ENCODE measurements at regions not wholly inside any gene's neighbourhood (a gene's known extent, or its start where the extent isn't known, plus 50 kb on each side); places are given as distances from the start of the nearest gene placed in this dataset.

GRCh38 chr5:2044041-2044440 lies 161.3 kb upstream of the IRX4 start:
- H3K4me1 ChIP-seq (ENCODE audit: control insufficient read depth, insufficient read depth, low read length): no peaks in the 10 kb centered on the region
- no peaks in the 10 kb centered on the region for H3K27me3 ChIP-seq (ENCODE audit: control insufficient read depth, insufficient read depth, low read length)
- H3K4me3 ChIP-seq (ENCODE audit: low read length): no peak overlapping the region
- no peaks in the 10 kb centered on the region for H3K36me3 ChIP-seq (ENCODE audit: control insufficient read depth, insufficient read depth, low read length)
- no peaks in the 10 kb centered on the region for H3K9me3 ChIP-seq (ENCODE audit: control insufficient read depth, low read length)
- H3K9ac ChIP-seq (ENCODE audit: low read length): no peak overlapping the region

- Histone ChIP-seq H3K4me3 (ENCODE audit: low read length) (no peak overlapping the region), H3K4me1 (ENCODE audit: control insufficient read depth, insufficient read depth, low read length) (peaks cover 5% of the 10 kb centered on the region), H3K27me3 (ENCODE audit: control insufficient read depth, insufficient read depth, low read length) (no peaks in the 10 kb centered on the region), H3K9me3 (ENCODE audit: control insufficient read depth, low read length) (no peaks in the 10 kb centered on the region), H3K36me3 (ENCODE audit: control insufficient read depth, insufficient read depth, low read length) (no peaks in the 10 kb centered on the region), H3K9ac (ENCODE audit: low read length) (no peak overlapping the region)
Observed at GRCh38 chr5:2039180-2039531, 156.4 kb upstream of the IRX4 start.

GRCh38 chr5:2038321-2039179 lies 155.8 kb upstream of the IRX4 start:
- Histone ChIP-seq H3K27me3 (ENCODE audit: control insufficient read depth, insufficient read depth, low read length) (no peaks in the 10 kb centered on the region), H3K36me3 (ENCODE audit: control insufficient read depth, insufficient read depth, low read length) (no peaks in the 10 kb centered on the region), H3K9ac (ENCODE audit: low read length) (no peak overlapping the region), H3K4me3 (ENCODE audit: low read length) (no peak overlapping the region), H3K4me1 (ENCODE audit: control insufficient read depth, insufficient read depth, low read length) (peaks cover 5% of the 10 kb centered on the region), H3K9me3 (ENCODE audit: control insufficient read depth, low read length) (no peaks in the 10 kb centered on the region)

GRCh38 chr5:2036885-2037284 lies 154.2 kb upstream of the IRX4 start:
- H3K9ac ChIP-seq (ENCODE audit: low read length): no peak overlapping the region

GRCh38 chr5:2032432-2032831 lies 149.7 kb upstream of the IRX4 start:
- Histone ChIP-seq H3K9me3 (ENCODE audit: control insufficient read depth, low read length) (no peaks in the 10 kb centered on the region), H3K36me3 (ENCODE audit: control insufficient read depth, insufficient read depth, low read length) (no peaks in the 10 kb centered on the region), H3K4me3 (ENCODE audit: low read length) (no peak overlapping the region), H3K27me3 (ENCODE audit: control insufficient read depth, insufficient read depth, low read length) (no peaks in the 10 kb centered on the region), H3K9ac (ENCODE audit: low read length) (no peak overlapping the region), H3K4me1 (ENCODE audit: control insufficient read depth, insufficient read depth, low read length) (no peaks in the 10 kb centered on the region)

More at GRCh38 chr5:2036885-2037284, 154.2 kb upstream of the IRX4 start:
- no peak overlapping the region for H3K4me3 ChIP-seq (ENCODE audit: low read length)
- H3K4me1 ChIP-seq (ENCODE audit: control insufficient read depth, insufficient read depth, low read length): peaks cover 5% of the 10 kb centered on the region
- H3K27me3 ChIP-seq (ENCODE audit: control insufficient read depth, insufficient read depth, low read length): no peaks in the 10 kb centered on the region
- H3K9me3 ChIP-seq (ENCODE audit: control insufficient read depth, low read length): no peaks in the 10 kb centered on the region
- no peaks in the 10 kb centered on the region for H3K36me3 ChIP-seq (ENCODE audit: control insufficient read depth, insufficient read depth, low read length)

GRCh38 chr5:2031581-2031980 lies 148.9 kb upstream of the IRX4 start:
- H3K27me3 ChIP-seq (ENCODE audit: control insufficient read depth, insufficient read depth, low read length): no peaks in the 10 kb centered on the region
- no peak overlapping the region for H3K4me3 ChIP-seq (ENCODE audit: low read length)
- no peaks in the 10 kb centered on the region for H3K9me3 ChIP-seq (ENCODE audit: control insufficient read depth, low read length)
- no peaks in the 10 kb centered on the region for H3K4me1 ChIP-seq (ENCODE audit: control insufficient read depth, insufficient read depth, low read length)
- no peak overlapping the region for H3K9ac ChIP-seq (ENCODE audit: low read length)
- no peaks in the 10 kb centered on the region for H3K36me3 ChIP-seq (ENCODE audit: control insufficient read depth, insufficient read depth, low read length)

GRCh38 chr5:2030131-2030530 lies 147.4 kb upstream of the IRX4 start:
- no peaks in the 10 kb centered on the region for H3K4me1 ChIP-seq (ENCODE audit: control insufficient read depth, insufficient read depth, low read length)
- H3K36me3 ChIP-seq (ENCODE audit: control insufficient read depth, insufficient read depth, low read length): no peaks in the 10 kb centered on the region
- H3K27me3 ChIP-seq (ENCODE audit: control insufficient read depth, insufficient read depth, low read length): no peaks in the 10 kb centered on the region

GRCh38 chr5:2029206-2029605 lies 146.5 kb upstream of the IRX4 start:
- no peaks in the 10 kb centered on the region for H3K4me1 ChIP-seq (ENCODE audit: control insufficient read depth, insufficient read depth, low read length)
- no peak overlapping the region for H3K4me3 ChIP-seq (ENCODE audit: low read length)

More at GRCh38 chr5:2030131-2030530, 147.4 kb upstream of the IRX4 start:
- Histone ChIP-seq H3K4me3 (ENCODE audit: low read length) (no peak overlapping the region), H3K9ac (ENCODE audit: low read length) (no peak overlapping the region), H3K9me3 (ENCODE audit: control insufficient read depth, low read length) (no peaks in the 10 kb centered on the region)

GRCh38 chr5:2027790-2028189 lies 145.1 kb upstream of the IRX4 start:
- H3K9ac ChIP-seq (ENCODE audit: low read length): no peak overlapping the region
- H3K9me3 ChIP-seq (ENCODE audit: control insufficient read depth, low read length): no peaks in the 10 kb centered on the region
- no peaks in the 10 kb centered on the region for H3K4me1 ChIP-seq (ENCODE audit: control insufficient read depth, insufficient read depth, low read length)
- H3K4me3 ChIP-seq (ENCODE audit: low read length): no peak overlapping the region
- H3K36me3 ChIP-seq (ENCODE audit: control insufficient read depth, insufficient read depth, low read length): no peaks in the 10 kb centered on the region
- no peaks in the 10 kb centered on the region for H3K27me3 ChIP-seq (ENCODE audit: control insufficient read depth, insufficient read depth, low read length)

More at GRCh38 chr5:2029206-2029605, 146.5 kb upstream of the IRX4 start:
- H3K9ac ChIP-seq (ENCODE audit: low read length): no peak overlapping the region
- H3K9me3 ChIP-seq (ENCODE audit: control insufficient read depth, low read length): no peaks in the 10 kb centered on the region
- no peaks in the 10 kb centered on the region for H3K27me3 ChIP-seq (ENCODE audit: control insufficient read depth, insufficient read depth, low read length)
- H3K36me3 ChIP-seq (ENCODE audit: control insufficient read depth, insufficient read depth, low read length): no peaks in the 10 kb centered on the region

GRCh38 chr5:2024986-2025721 lies 142.4 kb upstream of the IRX4 start:
- no peak overlapping the region for H3K4me3 ChIP-seq (ENCODE audit: low read length)
- H3K4me1 ChIP-seq (ENCODE audit: control insufficient read depth, insufficient read depth, low read length): no peaks in the 10 kb centered on the region
- no peaks in the 10 kb centered on the region for H3K9me3 ChIP-seq (ENCODE audit: control insufficient read depth, low read length)
- no peaks in the 10 kb centered on the region for H3K36me3 ChIP-seq (ENCODE audit: control insufficient read depth, insufficient read depth, low read length)
- H3K27me3 ChIP-seq (ENCODE audit: control insufficient read depth, insufficient read depth, low read length): no peaks in the 10 kb centered on the region
- no peak overlapping the region for H3K9ac ChIP-seq (ENCODE audit: low read length)

- Histone ChIP-seq H3K36me3 (ENCODE audit: control insufficient read depth, insufficient read depth, low read length) (no peaks in the 10 kb centered on the region), H3K4me1 (ENCODE audit: control insufficient read depth, insufficient read depth, low read length) (no peaks in the 10 kb centered on the region), H3K27me3 (ENCODE audit: control insufficient read depth, insufficient read depth, low read length) (no peaks in the 10 kb centered on the region), H3K4me3 (ENCODE audit: low read length) (no peak overlapping the region), H3K9me3 (ENCODE audit: control insufficient read depth, low read length) (no peaks in the 10 kb centered on the region), H3K9ac (ENCODE audit: low read length) (no peak overlapping the region)
Observed at GRCh38 chr5:2023196-2023595, 140.5 kb upstream of the IRX4 start.

GRCh38 chr5:2022436-2022835 lies 139.7 kb upstream of the IRX4 start:
- Histone ChIP-seq H3K4me3 (ENCODE audit: low read length) (no peak overlapping the region), H3K36me3 (ENCODE audit: control insufficient read depth, insufficient read depth, low read length) (no peaks in the 10 kb centered on the region), H3K27me3 (ENCODE audit: control insufficient read depth, insufficient read depth, low read length) (no peaks in the 10 kb centered on the region), H3K9me3 (ENCODE audit: control insufficient read depth, low read length) (no peaks in the 10 kb centered on the region), H3K4me1 (ENCODE audit: control insufficient read depth, insufficient read depth, low read length) (no peaks in the 10 kb centered on the region), H3K9ac (ENCODE audit: low read length) (no peak overlapping the region)

All from mucosa of stomach (tissue), 1 donor.